ENCODE measurements at regions not wholly inside any gene's neighbourhood (a gene's known extent, or its start where the extent isn't known, plus 50 kb on each side); places are given as distances from the start of the nearest gene placed in this dataset.

DNA sequence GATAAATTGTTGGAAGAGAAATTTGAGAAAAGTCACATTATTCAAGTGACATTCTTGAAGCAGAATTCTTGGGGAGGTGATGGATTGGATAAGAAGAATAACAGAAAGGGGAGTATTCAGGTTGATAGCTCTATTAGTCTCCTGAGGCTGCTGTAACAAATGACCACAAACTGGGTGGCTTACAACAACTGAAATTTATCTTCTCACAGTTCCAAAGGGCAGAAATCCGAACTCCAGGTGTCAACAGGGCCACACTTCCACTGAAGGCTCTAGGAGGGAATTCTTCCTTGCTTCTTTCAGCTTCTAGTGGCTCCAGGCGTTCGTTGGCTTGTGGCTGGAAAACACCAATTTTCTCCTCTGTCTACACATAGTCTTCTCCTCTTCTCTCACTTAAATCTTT lies 99.8 kb downstream of the TES start:
- DNase-seq = no peak

DNA sequence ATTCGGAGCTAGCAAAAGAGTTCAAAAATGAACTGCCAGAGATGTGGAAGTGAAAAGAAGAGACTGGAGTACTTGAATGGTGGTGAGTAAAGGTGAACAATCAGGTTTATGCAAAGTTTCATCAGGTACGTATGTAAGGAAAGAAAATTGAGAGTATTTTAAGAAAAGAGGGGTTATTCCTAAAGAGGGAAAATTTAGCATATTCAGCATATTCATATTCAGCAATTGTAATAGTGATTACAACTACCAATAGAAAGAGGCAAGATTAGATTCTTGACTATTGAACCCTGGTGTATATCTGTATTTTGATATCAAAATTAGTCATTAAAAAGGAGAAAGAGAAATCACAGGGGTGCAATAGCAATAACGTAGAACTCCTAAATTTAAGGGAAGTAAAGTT lies 100.9 kb downstream of the TES start:
- no peak for DNase-seq

DNA sequence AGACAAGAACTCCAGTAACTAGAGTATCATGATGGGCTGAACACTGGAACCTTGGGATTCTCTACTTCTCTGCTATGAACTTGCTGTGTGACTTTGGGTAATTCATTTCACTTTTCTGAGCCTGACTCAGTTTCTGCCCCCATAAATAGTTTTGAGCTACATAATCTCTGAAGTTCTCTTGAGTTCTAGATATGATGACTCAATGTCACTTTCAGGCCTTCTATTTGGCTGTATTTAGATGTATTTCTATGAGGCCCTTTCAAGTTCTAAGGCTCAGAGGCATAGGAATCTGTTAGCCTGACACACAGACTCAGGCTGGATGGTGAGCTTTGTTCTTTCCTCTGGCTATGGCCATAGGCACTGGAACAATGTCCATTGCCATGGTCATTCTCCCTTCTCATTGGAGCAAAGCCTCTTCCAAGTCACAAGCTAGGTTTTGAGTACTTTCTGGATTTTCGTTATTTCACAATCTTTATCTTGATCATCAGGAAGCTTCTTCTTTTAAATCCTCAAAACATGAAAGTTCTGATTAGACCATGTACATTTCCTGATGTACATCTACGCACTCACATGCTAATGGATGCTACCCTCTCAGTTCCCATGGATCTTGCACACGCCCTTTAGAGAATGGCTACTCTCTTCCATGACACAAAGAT lies 101.6 kb downstream of the TES start:
- no peak for DNase-seq

DNA sequence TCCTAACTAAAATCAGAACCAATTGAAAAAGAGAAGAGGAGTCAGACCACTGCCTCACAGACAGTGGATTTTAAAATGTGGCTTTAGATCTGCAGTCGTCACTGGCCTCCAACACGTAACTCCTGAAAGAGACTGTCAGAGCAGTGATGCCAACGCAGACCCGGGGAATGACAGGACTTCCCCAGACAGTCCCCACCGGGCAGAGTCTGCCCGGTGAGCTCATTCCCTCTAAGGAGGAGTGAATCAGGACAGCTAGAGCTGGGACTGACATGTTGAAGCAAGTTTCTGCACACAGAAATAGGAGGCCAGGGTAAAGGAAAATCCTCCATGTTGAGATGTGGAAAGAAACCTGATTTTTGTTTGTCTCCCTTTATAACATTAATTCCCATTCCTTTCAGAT lies 105.0 kb downstream of the TES start:
- peak; percentile 68 for DNase-seq

DNA sequence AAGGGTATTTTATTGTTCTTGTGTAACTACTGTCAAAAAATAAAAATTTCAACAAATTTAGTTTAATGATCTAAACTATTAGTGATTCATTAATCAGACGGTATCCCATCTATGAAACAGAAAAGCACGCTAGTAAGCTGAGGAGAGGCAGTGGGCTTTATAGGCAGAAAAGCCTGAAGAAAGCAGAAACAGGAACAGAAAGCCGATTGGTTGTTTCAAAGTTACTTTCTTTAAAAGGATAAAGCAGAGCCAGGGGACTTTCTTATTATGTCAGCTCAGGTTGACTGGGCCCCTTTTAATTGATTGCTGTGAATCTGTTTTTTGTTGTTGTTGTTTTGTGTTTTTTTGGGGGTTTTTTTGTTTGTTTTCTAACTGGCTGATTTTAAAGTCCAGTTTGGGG lies 105.5 kb downstream of the TES start:
- DNase-seq = no peak

DNA sequence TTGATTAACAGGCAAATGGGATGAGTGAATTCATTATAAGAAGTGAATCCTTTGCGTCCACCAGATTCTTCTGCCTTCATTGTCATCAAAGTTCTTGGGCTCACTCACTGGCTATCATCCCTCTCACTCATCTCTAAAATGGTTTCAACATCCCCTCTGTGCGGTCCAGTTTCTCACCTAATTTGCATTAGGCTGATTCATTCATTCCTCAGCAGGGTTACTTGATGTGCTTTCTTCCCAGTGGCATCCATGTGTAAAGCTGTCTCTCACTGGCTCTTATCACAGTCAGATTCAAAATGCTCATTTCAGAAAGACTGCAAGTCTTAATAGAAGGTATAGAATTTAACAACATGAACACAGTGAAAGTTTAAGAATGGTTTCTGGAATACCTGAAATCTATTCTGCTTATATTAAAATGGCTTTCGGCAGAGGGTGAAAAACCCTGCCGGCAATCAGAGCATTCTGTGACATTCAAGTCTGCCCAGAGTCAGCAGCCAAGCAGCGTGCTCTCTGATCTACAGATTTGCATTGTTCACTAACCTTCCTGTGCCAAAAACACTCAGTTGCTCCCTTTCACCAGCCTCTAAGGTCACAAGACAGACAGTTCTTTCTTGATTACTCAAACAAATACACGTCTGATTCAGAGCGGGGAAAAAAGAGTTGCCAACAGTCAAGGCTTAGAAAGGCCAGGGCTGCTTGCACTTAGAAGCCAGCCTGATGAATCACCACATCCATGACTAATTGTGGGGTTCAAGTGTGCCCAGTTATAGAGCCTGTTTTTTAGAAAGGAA lies 106.7 kb downstream of the TES start:
- DNase-seq = peak; percentile 99

DNA sequence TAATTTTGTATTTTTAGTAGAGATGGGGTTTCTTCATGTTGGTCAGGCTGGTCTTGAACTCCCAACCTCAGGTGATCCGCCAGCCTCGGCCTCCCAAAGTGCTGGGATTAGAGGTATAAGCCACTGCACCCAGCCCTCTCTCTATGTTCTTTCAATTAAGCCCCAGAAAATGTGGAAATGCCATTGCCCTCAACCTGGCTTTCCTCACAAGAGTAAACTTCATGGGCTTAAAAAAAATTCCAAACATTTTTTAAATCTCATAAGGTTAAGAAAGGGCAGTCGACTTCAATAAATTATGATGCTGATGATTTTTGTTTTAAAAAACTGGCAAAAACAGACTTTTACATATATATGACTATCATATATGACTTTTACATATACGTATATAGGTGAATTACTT lies 107.6 kb downstream of the TES start:
- peak; percentile 69 for DNase-seq

DNA sequence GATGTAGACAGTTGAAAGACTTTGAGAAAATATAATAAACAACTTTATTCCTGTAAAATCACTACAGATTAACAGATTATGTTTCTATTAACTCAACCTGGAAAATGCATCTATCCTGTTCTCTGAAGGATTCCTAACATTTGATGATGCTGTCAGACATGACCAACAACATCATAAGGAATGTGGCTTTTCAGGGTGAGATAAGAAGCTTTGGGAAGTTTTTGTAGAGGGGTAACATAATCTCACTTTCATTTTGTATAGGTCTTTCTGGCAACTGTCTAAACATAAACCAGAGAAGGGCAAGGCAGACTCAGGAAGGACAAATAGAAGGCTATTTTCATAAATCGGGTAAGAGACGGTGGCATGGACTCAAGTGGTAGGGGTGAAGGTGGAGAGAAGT lies 112.2 kb downstream of the TES start:
- DNase-seq = no peak

DNA sequence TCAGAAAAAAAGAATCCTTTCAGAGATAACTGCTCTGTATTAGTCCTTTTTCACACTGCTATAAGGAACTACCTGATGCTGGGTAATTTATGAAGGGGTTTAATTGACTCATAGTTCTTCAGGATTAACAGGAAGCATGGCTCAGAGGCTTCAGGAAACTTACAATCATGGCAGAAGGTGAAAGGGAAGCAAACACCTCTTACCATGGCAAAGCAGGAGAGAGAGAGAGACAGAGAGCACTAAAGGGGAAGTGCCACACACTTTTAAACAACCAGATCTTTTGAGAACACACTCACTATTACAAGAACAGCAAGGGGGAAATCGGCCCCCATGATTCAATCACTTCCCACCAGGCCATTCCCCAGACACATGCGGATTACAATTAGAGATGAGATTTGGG lies 114.2 kb downstream of the TES start:
- DNase-seq = no peak

DNA sequence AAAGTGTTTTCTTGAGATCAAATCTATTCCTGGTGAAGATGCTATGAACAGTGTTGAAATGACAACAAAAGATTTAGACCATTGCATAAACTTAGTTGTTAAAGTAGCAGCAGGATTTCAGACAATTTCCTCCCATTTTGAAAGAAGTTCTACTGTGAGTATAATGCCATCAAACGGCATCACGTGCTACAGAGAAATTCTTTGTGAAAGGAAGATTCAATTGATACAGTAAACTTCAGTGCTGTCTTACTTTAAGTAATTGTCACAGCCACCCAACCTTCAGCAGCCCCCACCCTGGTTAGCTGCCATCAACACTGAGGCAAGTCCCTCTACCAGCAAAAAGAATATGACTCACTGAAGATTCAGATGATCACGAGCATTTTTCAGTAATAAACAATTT lies 115.2 kb downstream of the TES start:
- DNase-seq = no peak

DNA sequence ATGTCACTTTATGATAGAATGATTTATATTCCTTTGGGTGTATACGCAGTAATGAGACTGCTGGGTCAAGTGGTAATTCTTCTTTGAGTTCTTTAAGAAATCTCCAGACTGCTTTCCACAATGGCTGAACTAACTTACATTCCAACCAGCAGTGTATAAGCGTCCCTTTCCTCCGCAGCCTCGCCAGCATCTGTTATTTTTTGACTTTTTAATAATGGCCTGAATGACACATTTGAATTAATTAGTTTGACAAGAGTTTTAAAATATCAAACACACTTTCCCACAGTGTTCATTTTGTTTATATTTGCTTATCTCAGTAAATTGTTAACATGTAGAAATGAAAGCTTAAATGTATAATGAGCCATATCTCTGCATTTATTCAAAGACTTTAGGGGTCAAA lies 116.8 kb downstream of the TES start:
- no peak for DNase-seq

DNA sequence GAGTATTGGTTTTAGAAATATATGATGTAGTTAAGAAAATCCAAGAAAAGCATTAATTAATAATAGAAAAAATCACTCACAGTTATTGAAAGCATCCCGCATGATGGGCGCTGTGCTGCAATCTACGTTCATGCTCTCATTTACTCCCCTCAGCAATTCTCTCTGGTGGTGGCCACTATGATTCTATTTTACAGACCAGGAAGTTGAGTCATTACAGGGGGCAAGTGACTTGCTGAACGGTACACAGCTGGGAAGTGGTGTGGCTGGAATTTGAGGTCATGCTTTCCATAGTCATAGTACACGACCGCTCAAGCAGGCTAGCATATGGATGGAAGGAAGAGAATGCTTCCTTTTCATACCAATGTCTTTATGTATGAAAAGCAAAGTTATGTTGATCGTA lies 117.4 kb downstream of the TES start:
- peak; percentile 93 for DNase-seq

DNA sequence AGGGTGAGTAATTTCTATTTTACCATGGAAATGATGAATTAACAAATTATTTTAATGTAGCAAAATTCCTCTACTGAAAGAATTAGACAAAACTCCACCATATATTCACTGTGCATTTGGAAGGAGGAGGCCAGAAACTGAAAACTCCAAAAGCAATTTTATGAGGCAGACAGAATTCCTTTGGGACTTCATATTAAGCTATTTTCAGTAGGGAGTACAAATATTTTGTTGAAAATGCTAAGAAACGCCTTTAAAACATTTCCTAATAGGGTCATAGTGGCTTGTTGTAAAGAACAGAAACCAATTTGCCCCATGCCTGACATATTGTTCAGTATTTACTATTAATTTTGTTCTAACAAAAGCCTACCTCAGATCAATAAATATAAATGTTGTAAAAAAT lies 117.8 kb downstream of the TES start:
- DNase-seq = no peak

DNA sequence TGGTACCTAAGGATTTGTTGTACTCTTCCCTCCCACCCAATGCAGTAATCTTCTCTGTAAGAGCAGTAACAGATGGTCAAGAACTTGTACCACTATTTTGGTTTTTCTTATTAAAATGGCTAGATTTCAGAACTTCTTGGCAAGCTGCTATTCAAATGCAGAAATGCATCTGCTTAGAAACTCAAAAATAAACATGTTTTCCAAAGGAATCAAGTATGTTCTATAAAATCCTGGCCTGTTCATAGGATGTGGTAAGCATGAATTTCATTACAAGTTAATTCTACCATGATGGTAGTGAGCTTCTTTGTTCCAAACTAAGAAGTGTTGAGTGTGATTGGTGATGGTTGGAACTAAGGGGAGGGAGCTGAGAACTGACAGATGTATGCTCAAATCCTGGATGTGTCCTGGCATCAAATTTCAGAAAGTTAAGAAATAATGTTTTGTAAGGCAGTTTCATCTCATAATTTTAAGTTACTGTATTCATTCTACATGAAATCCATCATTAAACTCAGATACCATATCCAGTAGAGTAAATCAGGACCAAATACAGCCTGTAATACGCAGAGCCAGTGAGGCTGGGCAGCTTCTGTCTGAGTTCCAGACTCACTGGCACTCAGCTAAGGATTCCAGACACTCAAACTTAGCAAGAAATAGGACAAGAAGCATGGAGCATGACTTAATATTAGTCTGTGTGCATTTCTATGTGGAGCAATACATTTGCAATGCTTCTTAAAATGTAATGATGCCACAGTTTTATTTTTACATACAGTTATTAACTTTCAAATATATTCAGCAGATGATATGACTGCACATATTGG lies 119.6 kb downstream of the TES start:
- DNase-seq = no peak

DNA sequence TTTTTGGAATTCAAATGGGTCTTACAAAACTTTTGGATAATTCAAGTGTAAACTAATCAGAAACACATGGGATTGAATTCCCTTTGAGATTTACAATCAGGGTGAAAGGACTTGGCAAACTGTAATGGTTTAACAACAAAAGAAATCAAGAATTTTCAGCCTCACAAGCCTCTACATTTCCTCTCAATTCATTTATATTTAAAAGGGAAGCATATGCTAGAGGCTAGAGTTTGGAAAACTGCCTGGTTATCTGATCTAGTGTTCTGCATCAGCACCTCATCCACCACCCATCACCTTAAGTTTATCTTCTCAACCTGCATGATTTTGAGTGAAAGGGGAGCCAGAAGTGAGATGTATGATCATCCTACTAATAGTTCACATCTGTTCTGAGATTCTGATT lies 120.7 kb downstream of the TES start:
- DNase-seq = peak; percentile 77

DNA sequence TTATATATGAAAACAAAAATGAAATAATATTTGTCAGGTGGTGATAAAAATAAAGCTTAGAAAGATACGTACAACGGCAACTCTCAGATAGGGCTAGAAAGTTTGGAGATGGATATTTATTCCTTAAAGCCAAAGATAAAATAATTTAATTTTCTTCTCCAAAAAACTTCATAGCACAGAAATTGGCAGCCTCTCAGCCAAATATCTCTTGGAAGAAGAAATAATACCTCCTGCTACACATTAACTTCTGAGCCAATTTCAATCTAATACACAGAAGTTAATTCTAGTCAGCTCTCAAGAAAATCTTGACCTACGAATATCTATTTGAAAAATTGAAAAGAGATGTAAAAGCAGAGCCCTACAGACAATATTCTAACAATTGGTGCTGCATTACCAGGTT lies 122.4 kb downstream of the TES start:
- DNase-seq = no peak

DNA sequence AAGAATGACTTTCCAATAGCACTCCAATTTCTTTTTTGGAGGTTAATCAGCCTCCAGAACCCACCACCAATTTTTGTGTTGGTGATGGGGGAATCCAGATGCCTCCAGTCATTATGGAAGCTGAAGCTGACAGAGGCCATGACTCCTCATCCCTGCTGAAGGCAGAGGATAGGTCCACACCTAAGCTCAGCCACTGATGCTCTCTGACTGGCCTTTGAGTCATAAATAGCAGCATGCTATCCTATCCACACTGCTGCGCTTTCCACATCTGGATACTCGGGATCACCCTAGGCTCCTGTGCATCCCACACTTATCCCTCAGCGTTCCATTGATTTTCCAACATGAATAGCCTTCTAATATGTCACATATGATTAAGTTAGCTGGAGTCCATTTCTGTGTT lies 124.2 kb downstream of the TES start:
- DNase-seq = no peak

DNA sequence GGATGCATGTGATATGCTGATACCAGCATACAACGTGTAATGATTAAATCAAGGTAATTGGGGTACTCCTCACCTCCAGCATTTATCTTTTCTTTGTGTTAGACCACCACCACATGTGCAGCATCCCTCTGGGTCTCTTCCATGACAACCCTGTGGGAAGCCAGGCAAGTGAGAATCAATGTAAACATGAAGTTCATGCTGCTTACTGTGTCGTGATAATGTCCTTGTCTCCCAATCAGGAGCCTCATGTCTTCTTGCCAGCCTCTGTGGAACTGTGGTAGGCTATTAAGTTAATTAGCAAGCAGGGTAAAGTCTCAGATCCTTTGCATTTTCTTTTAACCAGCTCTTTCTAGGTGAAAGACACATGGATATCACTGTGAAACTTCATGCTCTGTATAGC lies 126.7 kb downstream of the TES start:
- no peak for DNase-seq

DNA sequence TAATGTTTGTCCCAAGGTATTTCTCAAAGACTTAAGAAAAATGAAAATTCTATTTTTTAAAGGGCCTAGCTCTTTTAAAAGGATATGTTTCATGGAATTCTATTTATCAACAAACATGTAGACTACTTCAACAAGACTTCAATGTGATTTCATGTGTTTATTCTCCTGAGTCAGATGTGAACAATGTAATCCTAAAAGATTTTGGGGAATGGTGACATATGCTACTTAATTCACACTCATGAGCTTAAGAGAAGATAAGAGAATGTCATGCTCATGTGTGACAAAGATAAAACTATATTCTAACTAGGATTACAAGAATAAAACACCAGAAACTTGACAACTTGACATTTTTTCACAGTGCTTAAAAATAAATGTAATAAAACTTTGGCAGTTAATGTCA lies 127.5 kb downstream of the TES start:
- DNase-seq = no peak

DNA sequence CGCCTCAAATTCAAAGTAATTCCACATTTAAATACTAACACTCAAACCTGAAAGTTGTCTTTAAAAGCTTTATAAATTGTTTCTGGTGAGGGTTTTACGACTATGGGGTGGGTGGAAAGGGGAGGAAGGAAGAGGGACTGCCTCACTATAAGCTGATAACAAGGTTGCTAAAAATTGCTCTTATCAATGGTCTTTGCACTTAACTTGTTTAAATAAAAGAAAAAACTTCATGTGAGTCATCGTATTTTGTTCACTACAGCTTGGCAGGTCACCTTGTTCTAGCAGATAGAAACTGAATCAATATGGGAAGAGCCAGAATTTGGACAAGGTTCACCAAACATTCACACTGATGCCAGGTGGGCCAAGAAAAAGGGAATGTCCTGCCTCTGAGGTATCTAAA lies 129.2 kb downstream of the TES start:
- no peak for DNase-seq

DNA sequence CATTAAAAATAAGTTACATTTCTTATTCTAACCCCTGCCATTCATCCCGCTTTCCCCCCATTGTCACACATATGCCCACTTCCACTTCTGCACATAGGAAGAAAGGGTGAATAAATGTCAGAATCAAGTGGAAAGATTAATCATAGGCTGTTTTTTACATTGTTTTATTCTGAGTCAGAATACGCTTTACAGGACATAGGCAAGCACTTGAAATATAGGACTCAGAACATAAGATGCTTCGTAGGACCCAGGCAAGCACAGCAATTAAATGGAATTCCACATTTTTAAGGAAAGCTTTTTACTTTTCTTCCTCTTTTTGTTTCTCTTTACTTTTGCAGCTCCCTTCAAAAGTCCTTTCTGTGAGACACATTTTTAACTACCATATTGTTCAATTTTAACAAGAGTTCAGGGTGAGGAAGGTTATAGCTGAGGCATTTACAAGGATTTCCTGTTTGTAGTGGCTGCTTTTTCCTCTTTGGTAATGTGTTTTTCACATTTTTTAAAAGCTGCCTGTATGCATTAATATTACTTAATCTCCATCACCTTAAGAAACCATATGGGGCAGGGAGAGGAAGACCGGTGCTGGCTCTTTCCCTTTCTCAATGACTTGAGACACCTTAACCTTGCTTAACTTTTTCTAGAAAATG lies 130.0 kb downstream of the TES start:
- DNase-seq = peak; percentile 38

DNA sequence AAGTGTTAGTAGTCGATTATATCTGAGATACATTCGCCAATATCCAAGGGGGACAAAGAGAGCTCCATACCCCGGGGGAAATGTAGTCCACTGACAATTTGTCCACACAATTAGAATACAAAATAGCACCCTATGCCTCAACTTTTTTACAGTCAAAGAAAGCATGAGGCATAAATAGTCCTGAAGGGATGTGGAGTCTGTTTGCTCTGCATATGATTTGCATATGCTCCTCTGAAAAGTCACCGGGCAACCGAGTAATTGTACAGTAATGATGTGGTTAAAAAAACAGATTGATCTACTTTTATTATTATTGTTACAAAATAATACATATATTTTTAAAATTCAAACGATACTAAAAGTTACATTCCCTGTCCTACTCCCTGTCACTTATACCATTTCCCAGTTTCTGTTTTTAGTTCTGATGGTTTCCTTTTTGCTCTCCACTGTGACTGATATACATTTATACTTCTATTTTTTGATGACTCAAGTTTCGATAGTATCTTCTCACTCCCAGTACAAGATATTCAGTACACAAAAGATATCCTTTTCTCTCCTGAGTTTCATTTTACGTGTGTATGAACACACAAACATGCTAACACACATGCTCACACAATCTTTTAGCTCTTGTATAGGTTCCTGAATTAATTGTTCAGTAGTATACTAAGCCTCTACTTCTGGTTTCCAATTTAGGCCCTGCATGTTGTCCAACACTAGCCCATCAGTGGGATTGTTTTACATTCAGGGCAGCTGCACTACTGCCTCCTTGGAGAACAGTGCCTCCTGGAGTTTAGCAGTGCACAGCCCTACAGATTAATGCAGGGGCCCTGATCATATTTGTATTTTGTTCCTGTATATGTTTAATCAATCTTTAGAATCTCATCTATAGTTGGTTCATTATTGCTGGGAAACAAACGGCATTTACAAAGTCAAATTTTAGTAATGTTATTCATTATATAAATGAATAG lies 130.9 kb downstream of the TES start:
- no peak for DNase-seq

Measured in fibroblast of skin of right biceps (primary cell).